CD4-positive, alpha-beta T cell treated with Interleukin-4 for 4 hours (primary cell): ENCODE measurements at regions not wholly inside any gene's neighbourhood (a gene's known extent, or its start where the extent isn't known, plus 50 kb on each side); places are given as distances from the start of the nearest gene placed in this dataset.

Experiments used
- DNase-seq: peaks from one replicate; pipeline ENCODE4 v3.0.0-alpha.2; 2020

- DNase-seq: no peak
These were observed 99.7 kb upstream of the VPREB1 start for GRCh38 chr22:22144858-22145257.

GRCh38 chr22:22143448-22143847, 101.1 kb upstream of the VPREB1 start:
- DNase-seq: no peak

GRCh38 chr22:22142661-22143060, 101.9 kb upstream of the VPREB1 start:
- DNase-seq: no peak

- DNase-seq: no peak
These were observed 102.6 kb upstream of the VPREB1 start for GRCh38 chr22:22141771-22142591.

- no peak for DNase-seq
These were observed 103.6 kb upstream of the VPREB1 start for GRCh38 chr22:22141031-22141430.

- DNase-seq: no peak
These were observed 105.2 kb upstream of the VPREB1 start for GRCh38 chr22:22139364-22139763.

- no peak for DNase-seq
These were observed 105.7 kb upstream of the VPREB1 start for GRCh38 chr22:22138915-22139314.

- no peak for DNase-seq
These were observed 106.7 kb upstream of the VPREB1 start for GRCh38 chr22:22137891-22138290.

- DNase-seq: no peak
These were observed 110.7 kb upstream of the VPREB1 start for GRCh38 chr22:22133910-22134309.

- DNase-seq: no peak
These were observed 113.5 kb upstream of the VPREB1 start for GRCh38 chr22:22130953-22131608.

GRCh38 chr22:22129387-22129786, 115.2 kb upstream of the VPREB1 start:
- no peak for DNase-seq

- DNase-seq: no peak
These were observed 116.1 kb upstream of the VPREB1 start for GRCh38 chr22:22128440-22128839.

GRCh38 chr22:22127100-22127499, 117.5 kb upstream of the VPREB1 start:
- no peak for DNase-seq

- no peak for DNase-seq
These were observed 118.8 kb upstream of the VPREB1 start for GRCh38 chr22:22125579-22126468.

- DNase-seq: no peak
These were observed 119.5 kb upstream of the VPREB1 start for GRCh38 chr22:22125028-22125578.

GRCh38 chr22:22124374-22124773, 120.2 kb upstream of the VPREB1 start:
- no peak for DNase-seq

- DNase-seq: no peak
These were observed 120.7 kb upstream of the VPREB1 start for GRCh38 chr22:22123960-22124278.

- DNase-seq: no peak
These were observed 121.2 kb upstream of the VPREB1 start for GRCh38 chr22:22123118-22123959.

GRCh38 chr22:22122348-22123117, 122.1 kb upstream of the VPREB1 start:
- DNase-seq: no peak

- no peak for DNase-seq
These were observed 123.1 kb upstream of the VPREB1 start for GRCh38 chr22:22121445-22121844.

- DNase-seq: no peak
These were observed 124.4 kb upstream of the VPREB1 start for GRCh38 chr22:22120160-22120559.

GRCh38 chr22:22118987-22119386, 125.6 kb upstream of the VPREB1 start:
- no peak for DNase-seq
